CD14-positive monocyte (primary cell): ENCODE measurements at regions not wholly inside any gene's neighbourhood (a gene's known extent, or its start where the extent isn't known, plus 50 kb on each side); places are given as distances from the start of the nearest gene placed in this dataset.
A peak's percentile ranks its signal among the peaks of the same experiment; 100 is the strongest.

Experiments
- DNase-seq, 3 donors: peaks; one replicate each; pipeline ENCODE4 v3.0.0-alpha.2; 2011 to 2022
- H2AFZ ChIP-seq: 2 replicates; pipeline ENCODE4 v1.6.0; 2012; ENCODE audit warnings: mild to moderate bottlenecking, low read depth, low read length, inconsistent platforms; ENCODE audit not compliant: insufficient read depth, poor library complexity, severe bottlenecking
- H3K27ac ChIP-seq, 2 donors: 1 replicate in 1 of 2; 2 replicates in 1 of 2; pipeline ENCODE4 v1.5.1; 2012 to 2013; ENCODE audit warnings: low read length in 2 of 2, control low read depth in 1 of 2, inconsistent platforms in 1 of 2, low read depth in 1 of 2, mild to moderate bottlenecking in 1 of 2
- H3K27me3 ChIP-seq, 2 donors: one replicate each; pipeline versions ENCODE4 v1.6.0 to v1.6.1; 2011 to 2013; ENCODE audit warnings: low read length in 2 of 2; ENCODE audit not compliant: control insufficient read depth in 2 of 2, insufficient read depth in 2 of 2
- H3K36me3 ChIP-seq, 2 donors: replicated peaks in 1 of 2; 1 replicate in 1 of 2; 2 replicates in 1 of 2; pipeline versions ENCODE4 v1.5.1 to v1.6.1; 2012 to 2013; ENCODE audit warnings: low read length in 2 of 2, control low read depth in 1 of 2, inconsistent platforms in 1 of 2, mild to moderate bottlenecking in 1 of 2; ENCODE audit not compliant: insufficient read depth in 2 of 2, control insufficient read depth in 1 of 2
- H3K4me1 ChIP-seq, 2 donors: 1 replicate in 1 of 2; 2 replicates in 1 of 2; pipeline versions ENCODE4 v1.5.1 to v1.6.1; 2012 to 2013; ENCODE audit warnings: low read length in 2 of 2, control low read depth in 1 of 2, inconsistent platforms in 1 of 2, mild to moderate bottlenecking in 1 of 2, moderate library complexity in 1 of 2; ENCODE audit not compliant: insufficient read depth in 2 of 2, control insufficient read depth in 1 of 2
- H3K4me2 ChIP-seq: replicated peaks from 2 replicates; pipeline ENCODE3; 2012; ENCODE audit warnings: low read length, moderate library complexity, mild to moderate bottlenecking; ENCODE audit not compliant: poor library complexity, severe bottlenecking; ENCODE audit errors: extremely low read depth
- H3K4me3 ChIP-seq, 3 experiments: fragments of 200-600 bp in 1 of 3; sonication (generic) in 1 of 3; replicated peaks in 1 of 3; 1 replicate in 2 of 3; 2 replicates in 1 of 3; pipeline ENCODE4 v1.5.1; 2011 to 2013; ENCODE audit warnings: low read length in 3 of 3, mild to moderate bottlenecking in 3 of 3, control low read depth in 2 of 3, low read depth in 2 of 3, inconsistent platforms in 1 of 3, moderate library complexity in 1 of 3
- H3K79me2 ChIP-seq: 2 replicates; pipeline ENCODE4 v1.6.0; 2012; ENCODE audit warnings: mild to moderate bottlenecking, control low read depth, inconsistent platforms, low read length, moderate library complexity; ENCODE audit not compliant: insufficient read depth
- H3K9ac ChIP-seq: 2 replicates; pipeline ENCODE4 v1.6.0; 2017; ENCODE audit warnings: low read length, mild to moderate bottlenecking; ENCODE audit not compliant: insufficient read depth, poor library complexity, severe bottlenecking
- H3K9me3 ChIP-seq, 2 donors: replicated peaks in 1 of 2; 1 replicate in 1 of 2; 2 replicates in 1 of 2; pipeline versions ENCODE4 v1.5.1 to v1.6.1; 2012 to 2013; ENCODE audit warnings: low read length in 2 of 2, control low read depth in 1 of 2; ENCODE audit not compliant: control insufficient read depth in 1 of 2, insufficient read depth in 1 of 2
- H4K20me1 ChIP-seq: 2 replicates; pipeline ENCODE4 v1.6.0; 2012; ENCODE audit warnings: mild to moderate bottlenecking, low read length, control low read depth, moderate library complexity; ENCODE audit not compliant: insufficient read depth
- H3K27ac Mint-ChIP-seq, 7 donors: one replicate each; pipeline ENCODE4 v1.8.0; 2020; ENCODE audit warnings: mild to moderate bottlenecking in 7 of 7, mixed read lengths in 7 of 7, moderate library complexity in 6 of 7, inconsistent platforms in 2 of 7
- H3K27me3 Mint-ChIP-seq, 3 donors: one replicate each; pipeline ENCODE4 v1.8.0; 2021 to 2022; ENCODE audit warnings: low read depth in 3 of 3, mild to moderate bottlenecking in 3 of 3, mixed read lengths in 3 of 3, moderate library complexity in 3 of 3, inconsistent platforms in 1 of 3
- H3K36me3 Mint-ChIP-seq, 2 donors: one replicate each; pipeline ENCODE4 v1.8.0; 2020; ENCODE audit warnings: mixed read lengths in 2 of 2, inconsistent platforms in 1 of 2, mild to moderate bottlenecking in 1 of 2
- H3K4me1 Mint-ChIP-seq: one replicate; pipeline ENCODE4 v1.8.0; 2020; ENCODE audit warnings: mild to moderate bottlenecking, mixed read lengths
- H3K4me3 Mint-ChIP-seq, 2 donors: one replicate each; pipeline ENCODE4 v1.8.0; 2020; ENCODE audit warnings: mild to moderate bottlenecking in 2 of 2, mixed read lengths in 2 of 2, moderate library complexity in 1 of 2
- H3K9me3 Mint-ChIP-seq, 7 donors: one replicate each; pipeline ENCODE4 v1.8.0; 2020 to 2022; ENCODE audit warnings: mixed read lengths in 7 of 7, mild to moderate bottlenecking in 6 of 7, moderate library complexity in 6 of 7, inconsistent platforms in 2 of 7
- WGBS: methylation state at CpG from one replicate; pipeline ENCODE4 v1.1.5; 2013; ENCODE audit warnings: missing lambda C conversion rate; ENCODE audit not compliant: insufficient coverage; 5-methylcytosine and 5-hydroxymethylcytosine counted together
- intact Hi-C, 2 donors: fragments of 100-400 bp; cut with micrococcal nuclease; formaldehyde crosslinking; loops; one replicate each; pipeline versions ENCODE4 v1.15.0 to v1.15.1; 2023
- TF ChIP-seq, protein P1 (sequence below): fragments of 200-600 bp; IDR thresholded peaks from one replicate; pipeline ENCODE4 v1.8.0; 2022; ENCODE audit warnings: antibody characterized with exemption, mild to moderate bottlenecking

GRCh38 chr1:116266864-116267212, 106.2 kb upstream of the ATP1A1 start:
- Histone ChIP-seq H3K79me2 (no peaks in the 10 kb centered on the region), H3K27ac (no peak overlapping the region), H3K4me3 (no peak overlapping the region), H3K9me3 (no peaks in the 10 kb centered on the region), H4K20me1 (no peaks in the 10 kb centered on the region), H3K4me1 (peaks cover 5 to 6% of the 10 kb centered on the region in 2 donors), H2AFZ (no peak overlapping the region), H3K36me3 (no peaks in the 10 kb centered on the region), H3K9ac (no peak overlapping the region), H3K4me2 (no peak overlapping the region), H3K27me3 (no peaks in the 10 kb centered on the region)
- Mint-ChIP-seq H3K4me1 (peaks cover 9% of the 10 kb centered on the region), H3K9me3 (peaks cover 0 to 3% (median 0%) of the 10 kb centered on the region in 7 donors), H3K36me3 (no peaks in the 10 kb centered on the region), H3K27ac (no peak overlapping the region), H3K4me3 (no peak overlapping the region), H3K27me3 (peaks cover 2 to 7% (median 4%) of the 10 kb centered on the region in 3 donors)
- intact Hi-C loops, result no loop called here
- no peak for DNase-seq
- whole genome bisulfite sequencing, result 93% methylated on average over 2 of the region's 4 CpGs
- TF ChIP-seq, protein P1, sequence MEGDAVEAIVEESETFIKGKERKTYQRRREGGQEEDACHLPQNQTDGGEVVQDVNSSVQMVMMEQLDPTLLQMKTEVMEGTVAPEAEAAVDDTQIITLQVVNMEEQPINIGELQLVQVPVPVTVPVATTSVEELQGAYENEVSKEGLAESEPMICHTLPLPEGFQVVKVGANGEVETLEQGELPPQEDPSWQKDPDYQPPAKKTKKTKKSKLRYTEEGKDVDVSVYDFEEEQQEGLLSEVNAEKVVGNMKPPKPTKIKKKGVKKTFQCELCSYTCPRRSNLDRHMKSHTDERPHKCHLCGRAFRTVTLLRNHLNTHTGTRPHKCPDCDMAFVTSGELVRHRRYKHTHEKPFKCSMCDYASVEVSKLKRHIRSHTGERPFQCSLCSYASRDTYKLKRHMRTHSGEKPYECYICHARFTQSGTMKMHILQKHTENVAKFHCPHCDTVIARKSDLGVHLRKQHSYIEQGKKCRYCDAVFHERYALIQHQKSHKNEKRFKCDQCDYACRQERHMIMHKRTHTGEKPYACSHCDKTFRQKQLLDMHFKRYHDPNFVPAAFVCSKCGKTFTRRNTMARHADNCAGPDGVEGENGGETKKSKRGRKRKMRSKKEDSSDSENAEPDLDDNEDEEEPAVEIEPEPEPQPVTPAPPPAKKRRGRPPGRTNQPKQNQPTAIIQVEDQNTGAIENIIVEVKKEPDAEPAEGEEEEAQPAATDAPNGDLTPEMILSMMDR, result no peak

DNA sequence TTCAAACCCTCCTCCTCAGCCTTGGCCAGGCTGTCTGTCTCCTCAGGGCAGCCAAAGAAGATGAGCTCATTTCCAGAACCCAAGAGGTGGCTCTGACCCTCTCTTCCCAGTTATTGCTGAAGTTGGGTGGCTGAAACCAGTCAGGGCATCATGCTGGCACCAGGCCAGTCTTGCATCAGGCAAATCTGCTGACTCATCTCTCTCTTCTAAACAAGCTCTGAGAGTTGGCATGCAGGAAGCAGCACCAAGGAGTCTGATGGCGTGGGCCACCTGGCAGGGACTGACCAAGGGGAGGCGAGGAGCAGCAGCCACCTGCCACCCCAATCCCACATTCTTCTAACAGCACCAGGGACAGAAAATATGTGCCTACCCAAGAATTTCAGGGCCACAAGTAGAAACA, 104.8 kb upstream of the ATP1A1 start:
- H3K9ac ChIP-seq, result no peak overlapping the region
- peaks cover 0 to 7% (median 1%) of the 10 kb centered on the region in 3 donors for H3K27me3 Mint-ChIP-seq
- no peaks in the 10 kb centered on the region for H3K79me2 ChIP-seq
- TF ChIP-seq, protein P1, result no peak
- H3K27ac Mint-ChIP-seq, result peak overlapping the region in 2 of 7 donors; percentile 36 to 77
- H3K27ac ChIP-seq, result no peak overlapping the region
- peak; percentile 30 to 62 (median 57) for DNase-seq
- H3K9me3 ChIP-seq, result no peaks in the 10 kb centered on the region
- H3K4me1 Mint-ChIP-seq, result peaks cover 9% of the 10 kb centered on the region
- H3K36me3 ChIP-seq, result no peaks in the 10 kb centered on the region
- H3K4me2 ChIP-seq, result no peak overlapping the region
- no peak overlapping the region for H3K4me3 ChIP-seq
- H3K36me3 Mint-ChIP-seq, result no peaks in the 10 kb centered on the region
- intact Hi-C loops, result no loop called here
- no peak overlapping the region for H2AFZ ChIP-seq
- H3K9me3 Mint-ChIP-seq, result peaks cover 0 to 2% (median 0%) of the 10 kb centered on the region in 7 donors
- WGBS, result no CpG with 5 or more reads among the region's 2 CpGs
- peaks cover 5 to 6% of the 10 kb centered on the region in 2 donors for H3K4me1 ChIP-seq
- H3K27me3 ChIP-seq, result no peaks in the 10 kb centered on the region
- no peaks in the 10 kb centered on the region for H4K20me1 ChIP-seq
- peak overlapping the region in 1 of 2 donors; percentile 20 for H3K4me3 Mint-ChIP-seq
